NCI-H2227 (cell line): ENCODE measurements at regions not wholly inside any gene's neighbourhood (a gene's known extent, or its start where the extent isn't known, plus 50 kb on each side); places are given as distances from the start of the nearest gene placed in this dataset.

Source experiments
- DNase-seq: peaks from one replicate; lab custom pipeline; 2025; ENCODE audit not compliant: unreplicated experiment; lab: John Stamatoyannopoulos, UW

DNA sequence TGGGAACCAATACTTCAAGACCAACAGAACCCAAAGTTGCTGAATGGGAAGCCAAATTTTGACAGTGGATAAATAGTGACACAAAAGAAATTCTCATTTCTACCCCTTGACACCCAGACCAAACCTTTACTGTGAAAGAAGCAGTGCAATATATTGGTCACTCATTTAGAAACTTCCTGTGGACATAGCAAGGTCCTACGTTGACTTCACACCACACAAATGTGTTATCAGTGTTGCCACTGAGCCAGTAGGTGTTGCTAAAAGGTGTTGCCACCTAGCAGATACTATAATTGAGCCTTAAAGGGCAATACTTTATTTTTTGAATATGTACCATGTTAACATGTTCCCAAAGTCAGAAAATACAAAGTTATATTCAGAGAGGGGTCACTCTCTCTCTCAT lies 1008.9 kb upstream of the CDH2 start:
- no peak for DNase-seq

DNA sequence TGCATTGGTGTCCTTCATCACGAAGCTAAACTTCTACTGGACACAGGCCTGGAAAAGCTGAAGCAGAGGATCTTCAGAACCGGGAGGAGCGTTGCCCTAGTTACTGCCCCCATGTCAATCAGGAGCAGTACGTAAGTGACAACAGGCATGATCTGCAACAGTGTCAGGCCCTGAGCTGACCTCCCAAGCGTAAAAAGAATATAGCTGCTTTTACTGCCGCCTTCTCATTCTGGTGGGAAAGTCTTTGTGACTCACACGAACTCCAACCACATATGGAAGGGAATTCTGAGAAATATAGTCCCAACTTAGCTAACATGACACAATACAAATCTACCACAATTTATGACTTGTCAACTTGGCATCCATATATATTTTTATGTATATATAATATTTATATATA lies 1007.7 kb upstream of the CDH2 start:
- DNase-seq = no peak

DNA sequence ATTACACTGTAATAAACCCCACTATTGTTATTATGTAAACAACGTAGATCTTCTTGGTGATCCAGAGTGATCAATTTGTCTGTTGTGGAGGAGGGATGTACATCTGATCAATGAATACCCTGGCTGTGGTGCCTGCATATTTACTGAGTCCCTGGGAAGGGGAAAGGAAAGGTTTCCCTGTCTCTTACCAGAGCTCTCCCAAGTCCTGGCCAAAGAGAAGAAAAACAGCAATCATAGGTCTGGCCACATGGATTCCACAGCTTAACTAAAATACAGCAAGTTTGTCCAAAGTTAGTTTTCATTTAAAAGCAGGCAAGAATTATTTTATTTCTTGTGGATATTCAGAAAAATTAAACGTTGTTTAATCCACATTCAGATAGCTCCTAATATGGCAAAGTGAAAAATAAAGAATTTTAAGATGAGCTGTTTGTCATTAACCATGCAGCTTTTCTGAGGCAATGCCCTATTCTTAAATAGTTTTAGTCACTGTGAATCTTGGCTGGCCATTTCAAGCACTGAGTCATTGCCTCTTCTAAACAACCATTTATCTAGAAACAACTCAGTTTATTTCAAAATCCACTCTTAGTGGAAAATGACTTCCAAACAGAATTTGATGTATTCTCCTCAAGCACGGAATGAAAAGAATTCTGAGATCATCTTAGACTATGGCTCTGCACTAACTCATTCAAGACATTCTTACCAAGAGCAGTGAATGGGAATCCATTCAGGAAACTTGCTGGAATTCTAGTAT lies 1004.4 kb upstream of the CDH2 start:
- no peak for DNase-seq

DNA sequence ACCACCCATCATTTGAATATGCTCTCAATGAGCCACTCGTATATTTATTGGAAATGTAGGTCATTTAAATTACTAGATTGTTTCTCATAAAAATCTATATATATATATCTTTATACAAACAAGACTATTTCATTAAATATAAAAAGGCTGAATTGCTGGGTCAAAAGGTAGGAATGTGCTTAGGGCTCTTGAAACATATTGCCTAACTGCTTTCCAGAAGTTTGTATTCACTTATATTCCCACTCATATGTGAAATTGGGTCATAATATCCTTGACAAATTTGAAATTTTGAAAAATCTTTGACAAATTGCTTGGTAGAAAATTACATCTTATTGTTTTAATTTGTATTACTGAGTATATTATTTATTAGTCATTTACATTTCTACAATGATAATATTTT lies 999.8 kb upstream of the CDH2 start:
- no peak for DNase-seq

DNA sequence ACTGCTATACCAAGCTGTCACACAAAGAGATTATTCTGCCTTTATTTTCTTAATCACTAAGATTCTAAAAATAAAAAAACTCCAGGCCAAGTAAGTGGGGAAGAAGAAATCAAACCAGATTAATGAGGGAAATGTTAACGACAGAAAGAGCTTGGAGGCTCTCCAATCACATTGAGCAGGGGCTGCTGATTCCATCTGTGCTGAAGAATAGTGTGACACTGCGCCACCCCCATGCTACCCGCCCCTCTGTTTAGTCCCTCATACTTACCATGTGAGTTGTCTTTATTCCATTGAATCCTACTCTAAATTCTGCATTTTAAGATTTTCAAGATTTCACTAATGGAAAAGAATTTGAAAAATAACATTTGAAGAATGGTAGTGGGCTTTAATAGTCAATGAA lies 998.0 kb upstream of the CDH2 start:
- DNase-seq = no peak

DNA sequence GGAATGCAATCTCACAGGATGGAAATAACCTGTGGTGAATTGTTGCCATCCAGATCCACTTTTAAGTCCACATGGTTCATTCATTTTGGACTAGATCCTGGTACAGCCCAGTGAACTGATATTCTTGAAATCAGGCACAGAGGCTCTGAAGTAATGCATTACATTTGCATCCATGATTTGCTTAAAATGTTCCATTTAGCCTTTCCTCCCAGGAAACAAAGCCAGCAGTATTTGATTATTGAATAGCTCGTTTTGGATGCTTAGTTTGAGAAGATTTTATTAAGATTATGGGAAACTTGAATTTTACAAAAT lies 995.8 kb upstream of the CDH2 start:
- no peak for DNase-seq

DNA sequence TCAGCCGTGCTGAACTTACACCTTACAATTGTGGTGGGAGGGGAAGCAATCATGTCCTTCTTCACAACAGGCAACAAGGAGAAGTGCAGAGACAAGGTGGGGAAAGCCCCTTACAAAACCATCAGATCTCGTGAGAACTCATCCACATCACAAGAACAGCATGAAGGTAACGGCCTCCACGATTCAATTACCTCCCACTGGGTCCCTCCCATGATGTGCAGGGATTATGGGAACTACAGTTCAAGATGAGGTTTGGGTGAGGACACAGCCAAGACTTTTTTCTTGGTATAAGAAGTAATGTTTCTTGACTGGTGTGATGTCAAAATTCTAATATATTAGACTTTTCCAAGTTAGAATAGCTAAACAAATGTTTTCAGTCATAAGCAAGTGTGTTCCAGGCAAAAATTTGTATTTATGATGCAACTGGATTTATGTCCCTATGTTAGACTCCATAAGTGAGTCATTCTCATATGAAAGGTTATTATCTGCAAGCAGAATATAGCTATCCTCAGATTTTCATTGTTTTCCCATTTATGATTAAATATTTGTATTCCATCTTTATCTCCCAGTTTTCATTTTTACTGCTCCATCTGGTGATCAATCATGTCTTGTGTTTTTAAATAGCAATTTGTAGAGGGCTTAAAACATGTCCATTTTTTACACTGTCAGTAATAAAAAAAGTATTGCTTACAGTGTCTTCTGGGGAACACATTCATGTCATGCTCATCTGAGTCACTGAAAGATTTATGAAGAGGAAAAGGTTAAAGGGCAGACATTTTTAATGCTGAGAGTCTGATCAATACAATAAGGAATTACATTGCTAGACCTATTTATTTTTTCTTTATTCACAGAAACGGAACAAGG lies 995.2 kb upstream of the CDH2 start:
- DNase-seq = peak; percentile 29

DNA sequence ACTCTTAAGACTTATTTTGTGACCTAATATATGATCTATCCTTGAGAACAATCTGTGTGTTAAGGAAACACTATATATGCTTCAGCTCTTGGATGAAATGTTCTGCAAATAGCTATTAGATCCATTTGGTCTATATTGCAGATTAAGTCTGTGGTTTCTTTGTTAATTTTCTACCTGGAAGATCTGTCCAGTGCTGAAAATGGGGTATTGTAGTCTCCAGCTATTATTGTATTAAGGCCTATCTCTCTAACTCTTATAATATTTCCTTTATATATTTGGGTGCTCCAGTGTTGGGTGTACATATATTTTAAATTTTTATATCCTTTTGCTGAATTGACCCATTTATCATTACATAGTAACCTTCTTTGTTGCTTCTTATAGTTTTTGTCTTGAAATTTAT lies 992.7 kb upstream of the CDH2 start:
- no peak for DNase-seq

DNA sequence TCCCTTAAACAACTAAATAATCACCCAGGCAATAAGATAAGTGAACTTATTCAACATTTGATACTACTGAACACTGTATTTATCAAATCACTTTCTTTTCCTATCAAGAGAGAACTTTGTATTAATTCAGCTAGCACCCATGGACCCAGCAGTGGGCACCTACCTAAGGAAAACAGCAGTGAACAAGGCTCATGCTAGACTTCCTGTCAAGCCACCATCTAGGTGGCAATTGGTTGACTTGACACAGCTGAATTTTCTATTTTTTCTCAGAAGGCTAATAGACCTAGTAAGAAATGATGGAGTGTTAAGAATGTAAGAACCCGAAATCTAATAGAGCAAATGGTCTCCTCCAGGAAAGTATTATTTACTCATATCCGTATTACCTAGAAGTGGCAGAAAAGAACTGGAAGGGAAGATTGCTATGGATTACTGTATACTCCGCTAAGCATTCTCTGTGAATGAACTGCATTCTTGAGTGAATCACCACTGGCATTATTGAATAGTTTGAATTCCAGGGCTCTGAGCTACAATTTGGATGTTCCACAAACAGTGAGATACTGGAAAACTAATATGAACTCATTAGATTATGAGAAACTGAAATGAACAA lies 988.2 kb upstream of the CDH2 start:
- no peak for DNase-seq

DNA sequence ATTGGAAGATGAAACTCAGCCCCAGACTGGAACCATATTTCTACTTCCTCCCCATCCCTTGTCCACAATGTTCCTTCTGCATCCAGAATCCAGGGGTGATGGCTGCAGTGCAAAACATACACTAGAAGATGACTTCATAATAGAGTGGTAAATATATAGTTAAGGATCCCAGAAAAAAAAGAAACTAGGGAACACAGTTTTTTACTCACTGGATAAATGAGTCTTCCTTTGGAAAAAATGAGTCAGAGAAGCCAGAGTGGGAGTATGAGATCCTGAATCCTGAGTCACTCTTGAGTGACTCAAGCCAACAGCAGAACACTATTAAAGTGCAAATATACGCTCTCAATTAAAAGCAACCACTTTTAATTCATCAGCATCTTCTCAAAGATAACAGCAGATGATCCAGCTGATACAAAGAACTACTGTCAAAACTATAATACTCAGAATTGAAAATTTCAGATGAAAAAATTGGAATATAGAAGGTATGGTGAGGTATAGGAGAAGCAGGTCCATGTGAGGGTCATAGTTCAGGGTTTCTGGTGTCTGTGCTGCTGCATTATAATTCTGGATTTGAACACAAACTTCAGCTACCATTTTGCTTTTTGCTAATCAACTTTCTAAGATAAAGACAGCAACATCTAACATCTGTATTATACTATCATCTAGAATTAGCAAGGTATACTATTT lies 987.2 kb upstream of the CDH2 start:
- DNase-seq = no peak

DNA sequence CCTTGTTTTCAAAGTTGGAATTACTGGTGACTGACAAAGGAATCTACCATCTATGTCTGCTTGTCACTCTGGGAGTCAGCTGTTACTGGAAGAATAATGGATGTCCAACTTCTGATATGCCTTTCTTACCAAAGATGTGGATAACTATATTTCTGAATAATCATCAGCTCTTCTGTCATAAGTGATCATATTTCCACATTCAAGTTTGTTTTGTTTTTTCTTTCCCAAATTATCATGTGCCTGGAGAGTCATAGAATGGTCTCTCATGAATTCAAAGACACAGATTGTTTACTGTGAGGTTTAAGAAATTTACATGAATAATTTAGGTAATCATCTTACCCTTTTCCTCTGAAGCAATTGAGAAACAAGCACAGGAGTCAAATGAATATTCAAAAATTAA lies 986.7 kb upstream of the CDH2 start:
- no peak for DNase-seq

DNA sequence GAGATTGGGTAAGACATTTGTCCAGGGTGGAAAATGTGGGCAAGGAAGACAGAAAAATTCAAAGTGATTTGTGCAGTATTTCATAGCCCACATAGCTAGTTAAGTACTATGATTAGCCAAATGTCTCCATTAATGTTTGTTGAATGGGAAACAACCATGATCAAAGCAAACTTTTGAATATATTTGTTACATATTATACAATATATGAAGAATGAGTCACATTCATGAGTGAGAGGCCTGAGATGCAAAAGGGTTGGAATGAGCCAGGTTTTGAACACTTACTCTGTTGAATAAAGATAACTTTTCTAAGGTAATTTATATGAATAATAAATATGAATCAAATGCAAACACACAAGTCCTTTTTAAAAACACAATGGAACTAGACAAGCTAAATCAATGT lies 984.5 kb upstream of the CDH2 start:
- no peak for DNase-seq

DNA sequence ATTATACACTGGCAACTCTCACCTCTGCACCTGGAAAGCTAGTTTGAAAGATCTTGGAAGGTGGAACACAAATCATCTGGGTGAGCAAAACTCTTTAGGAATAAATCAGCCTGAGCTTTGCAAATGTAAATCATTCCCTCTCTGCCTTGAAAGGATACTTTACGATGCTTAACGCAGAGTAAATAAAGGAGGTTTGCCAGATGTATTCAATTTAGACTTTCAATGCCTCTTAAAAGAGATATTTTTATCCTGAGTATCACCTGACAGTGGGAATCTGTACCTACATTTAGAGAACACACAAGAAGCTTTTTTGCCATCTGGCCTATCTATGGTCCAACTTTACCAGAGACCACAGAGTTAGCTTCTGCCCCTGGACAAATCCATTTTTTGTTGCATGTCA lies 983.2 kb upstream of the CDH2 start:
- peak; percentile 70 for DNase-seq

DNA sequence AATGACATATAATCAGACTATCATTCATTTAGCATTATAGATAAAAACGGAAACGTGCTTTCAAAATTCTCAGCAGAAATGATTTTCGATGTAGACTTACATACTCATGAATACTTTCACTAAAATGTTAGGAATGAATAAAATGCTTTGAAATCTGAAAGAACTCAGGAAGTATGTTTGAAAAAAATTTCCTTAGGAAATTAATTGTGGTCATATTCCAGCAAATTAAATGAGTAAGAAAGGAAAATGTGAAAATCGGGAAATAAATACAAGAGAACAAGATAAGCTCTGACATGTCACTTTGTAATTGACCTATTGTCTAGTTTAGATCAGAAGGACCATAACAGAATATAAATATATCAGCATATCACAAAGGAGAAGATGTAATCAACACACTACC lies 981.0 kb upstream of the CDH2 start:
- no peak for DNase-seq

DNA sequence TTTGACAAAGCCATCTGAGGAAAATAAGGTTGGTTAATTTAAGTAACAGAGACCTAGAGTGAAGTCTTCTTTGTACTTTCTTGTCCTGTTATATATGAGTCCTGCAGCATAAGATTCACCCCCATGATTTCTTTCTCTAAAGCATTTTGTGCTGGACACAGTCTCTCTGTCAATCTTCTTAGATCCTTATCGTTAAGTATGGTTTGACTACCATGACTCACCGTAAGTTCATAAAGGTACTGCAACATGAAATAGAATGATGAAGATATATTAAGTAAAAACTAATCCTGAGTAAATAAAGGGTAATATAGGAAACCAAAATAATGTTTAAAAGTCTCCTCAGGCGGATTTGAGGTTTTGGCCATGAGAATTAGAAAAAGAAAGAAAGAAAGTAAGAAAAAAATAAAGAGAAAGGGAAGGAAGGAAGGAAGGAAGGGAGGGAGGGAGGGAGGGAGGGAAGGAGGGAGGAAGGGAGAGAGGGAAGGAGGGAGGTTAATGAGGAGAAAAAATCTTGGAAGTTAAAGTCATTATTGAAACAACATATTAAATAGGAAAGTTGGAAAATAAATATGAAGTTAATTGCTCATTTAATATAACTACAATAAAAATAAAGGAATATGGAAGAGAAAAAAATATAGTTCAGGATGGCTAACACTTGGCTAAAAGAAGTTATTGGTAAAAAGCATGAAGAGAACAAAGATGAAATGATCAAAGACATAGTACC lies 980.3 kb upstream of the CDH2 start:
- DNase-seq = no peak

DNA sequence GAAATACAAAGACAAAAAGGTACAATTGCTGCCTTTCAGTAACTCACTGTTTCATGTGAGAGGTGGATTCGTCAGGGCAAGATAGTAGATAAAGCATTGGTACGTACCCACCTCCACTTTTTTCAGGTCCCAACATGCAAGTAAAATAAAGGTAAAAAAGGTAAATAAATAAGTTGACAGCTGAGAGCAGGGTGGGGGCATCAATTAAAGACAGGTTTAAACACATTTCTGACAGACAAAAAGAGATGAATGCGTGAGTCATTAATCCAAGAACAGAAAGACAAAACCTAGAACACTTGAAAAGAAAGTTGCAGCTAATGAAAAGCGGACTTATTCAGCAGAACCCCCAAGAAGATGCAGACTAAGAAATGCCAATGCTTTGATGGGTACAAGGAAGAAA lies 979.6 kb upstream of the CDH2 start:
- no peak for DNase-seq

DNA sequence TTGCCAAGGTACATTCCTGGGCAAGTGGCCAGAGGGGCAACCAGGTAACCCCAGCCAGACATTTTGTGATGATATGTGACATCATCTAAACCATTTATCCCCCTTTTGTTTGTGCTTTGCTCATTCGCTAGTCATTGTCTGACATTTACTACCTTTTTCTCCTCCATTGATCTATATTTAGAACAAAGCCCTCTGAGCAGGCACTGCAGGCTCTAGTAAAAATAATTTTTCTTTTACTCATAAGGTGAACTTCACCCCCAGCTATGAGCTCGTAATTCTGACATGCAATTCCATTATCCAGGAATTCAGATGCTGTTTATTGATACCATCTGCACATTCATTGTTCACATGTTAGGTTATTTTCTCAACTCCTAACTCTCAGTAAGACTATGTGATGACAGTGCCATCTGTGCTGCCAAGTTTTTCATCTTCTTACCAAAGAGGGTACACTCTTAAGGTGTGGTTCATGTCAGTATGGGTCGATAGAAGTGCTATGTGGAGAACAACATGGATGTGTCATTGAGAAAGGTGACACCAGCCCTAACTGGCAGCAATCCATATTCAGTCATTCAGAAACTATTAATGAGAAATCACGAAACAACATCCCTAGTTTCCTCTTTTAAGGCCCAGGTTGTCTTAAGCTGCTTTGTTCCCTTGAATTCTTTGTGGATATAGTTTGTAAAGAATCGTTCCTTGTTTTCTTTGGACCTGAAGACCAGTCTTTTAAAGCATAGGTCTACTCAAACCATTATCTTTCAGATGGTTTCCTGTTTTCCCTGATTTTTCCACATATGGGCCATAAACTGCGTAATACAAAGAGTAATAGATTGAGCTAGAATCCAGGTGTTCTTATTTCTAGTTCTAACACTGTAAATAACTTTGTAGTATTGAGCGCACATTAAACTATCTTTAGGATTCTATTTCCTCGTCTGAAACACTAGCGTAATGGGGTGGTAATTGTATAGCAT lies 978.1 kb upstream of the CDH2 start:
- DNase-seq = no peak

DNA sequence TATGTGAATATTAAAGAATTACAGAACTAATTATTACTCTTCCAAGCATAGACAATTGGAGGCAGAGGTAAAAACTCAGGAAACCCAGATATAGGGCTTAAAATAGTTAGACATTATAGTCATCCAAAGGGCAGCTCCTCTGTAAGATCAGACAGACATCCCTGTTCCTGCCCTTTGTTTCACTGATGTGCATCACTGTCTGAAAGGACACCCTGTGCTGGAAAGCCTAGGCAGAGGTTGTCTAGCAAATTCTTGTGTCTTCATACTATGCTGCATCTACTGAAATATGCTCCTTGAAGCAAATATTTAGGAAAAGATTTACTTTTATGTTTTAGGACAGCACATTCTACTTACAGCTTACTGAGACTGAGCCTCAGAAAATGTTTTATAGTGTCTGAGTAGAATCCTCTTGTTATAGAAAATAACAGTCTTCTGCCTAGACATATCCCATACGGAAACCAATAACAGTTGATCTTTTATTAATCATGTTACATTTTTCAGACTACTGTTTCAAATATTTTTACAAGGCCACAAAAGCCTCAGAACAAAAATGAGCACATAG lies 977.3 kb upstream of the CDH2 start:
- no peak for DNase-seq

DNA sequence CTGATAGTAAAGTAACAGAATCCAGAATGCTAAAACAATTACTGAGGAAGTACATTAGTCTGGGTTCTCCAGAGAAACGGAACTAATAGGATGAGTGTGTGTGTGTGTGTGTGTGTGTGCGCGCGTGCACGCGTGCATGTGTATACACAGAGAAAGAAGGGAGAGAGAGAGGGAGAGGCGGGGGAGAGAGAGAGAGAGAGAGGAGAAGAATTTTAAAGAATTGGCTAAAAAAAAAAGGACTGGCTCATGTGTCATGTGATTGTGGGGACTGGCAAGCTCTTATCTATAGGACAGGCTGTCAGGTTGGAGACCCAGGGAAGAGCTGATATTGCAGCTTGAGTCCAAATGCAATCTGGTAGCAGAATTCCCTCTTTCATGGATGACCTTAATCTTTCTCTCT lies 976.2 kb upstream of the CDH2 start:
- no peak for DNase-seq

DNA sequence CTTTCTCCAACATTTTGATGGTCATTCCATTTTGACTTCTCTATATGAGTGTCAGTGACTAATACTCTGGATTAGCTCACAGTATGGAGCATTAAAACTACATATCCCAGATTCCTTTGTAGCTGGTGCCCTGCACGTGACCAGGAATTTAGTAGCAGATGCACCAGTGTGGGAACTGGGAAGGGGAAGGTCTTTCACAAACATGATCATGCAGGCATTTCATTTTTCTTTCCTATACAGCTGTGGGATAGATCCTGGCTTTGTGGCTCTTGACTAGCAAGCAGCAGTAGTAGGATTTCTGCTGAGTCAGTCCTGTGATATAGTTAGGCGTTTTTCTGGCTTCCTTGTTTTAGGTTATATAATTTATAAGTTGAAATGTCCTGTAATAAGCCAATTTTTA lies 971.0 kb upstream of the CDH2 start:
- peak; percentile 47 for DNase-seq
